GM23338 (cell line): ENCODE measurements at regions not wholly inside any gene's neighbourhood (a gene's known extent, or its start where the extent isn't known, plus 50 kb on each side); places are given as distances from the start of the nearest gene placed in this dataset.

Experiments used
- ATAC-seq: fragments of 200-7000 bp; cut with Tn5 transposase; 3 replicates; pipeline ENCODE4 v1.9.1; 2020
- DNase-seq: peaks from one replicate; pipeline ENCODE4 v3.0.0-alpha.2; 2015; ENCODE audit warnings: low spot score
- H2AFZ ChIP-seq: fragments of 200-600 bp; sonication (generic); 2 replicates; pipeline ENCODE4 v1.8.0; 2016; ENCODE audit warnings: antibody characterized with exemption, mild to moderate bottlenecking, moderate library complexity
- H3F3A ChIP-seq: fragments of 200-600 bp; sonication (generic); replicated peaks from 2 replicates; pipeline ENCODE4 v1.8.0; 2017; ENCODE audit warnings: antibody characterized with exemption, mixed run types, low read depth
- H3K27ac ChIP-seq: fragments of 200-600 bp; sonication (generic); 2 replicates; pipeline ENCODE4 v1.6.1; 2016; ENCODE audit warnings: low read depth
- H3K27me3 ChIP-seq: fragments of 200-600 bp; sonication (generic); 2 replicates; pipeline ENCODE4 v1.8.0; 2016; ENCODE audit warnings: mild to moderate bottlenecking, mixed run types, moderate library complexity; ENCODE audit not compliant: insufficient read depth
- H3K36me3 ChIP-seq: fragments of 200-600 bp; sonication (generic); 2 replicates; pipeline ENCODE4 v1.8.0; 2016; ENCODE audit warnings: mild to moderate bottlenecking; ENCODE audit not compliant: insufficient read depth
- H3K4me1 ChIP-seq: fragments of 200-600 bp; sonication (generic); 2 replicates; pipeline ENCODE4 v1.8.0; 2016; ENCODE audit warnings: mild to moderate bottlenecking, moderate library complexity; ENCODE audit not compliant: insufficient read depth
- H3K4me2 ChIP-seq: fragments of 200-600 bp; sonication (generic); 2 replicates; pipeline ENCODE4 v1.7.1; 2017; ENCODE audit warnings: mixed run types
- H3K4me3 ChIP-seq: fragments of 200-600 bp; sonication (generic); 2 replicates; pipeline ENCODE4 v1.6.1; 2016; ENCODE audit warnings: mixed run types
- H3K79me2 ChIP-seq: fragments of 200-600 bp; sonication (generic); replicated peaks from 2 replicates; pipeline ENCODE4 v1.8.0; 2017; ENCODE audit warnings: mild to moderate bottlenecking; ENCODE audit not compliant: insufficient read depth
- H3K9me2 ChIP-seq: fragments of 200-600 bp; sonication (generic); 2 replicates; pipeline ENCODE4 v1.8.0; 2017; ENCODE audit not compliant: insufficient read depth
- H4K20me1 ChIP-seq: fragments of 200-600 bp; sonication (generic); replicated peaks from 2 replicates; pipeline ENCODE4 v1.8.0; 2017; ENCODE audit warnings: mild to moderate bottlenecking; ENCODE audit not compliant: insufficient read depth
- H3K27ac Mint-ChIP-seq: 2 replicates; pipeline ENCODE4 v1.8.0; 2020; ENCODE audit warnings: inconsistent platforms, mild to moderate bottlenecking, moderate library complexity, mixed read lengths
- H3K27me3 Mint-ChIP-seq: 3 replicates; pipeline ENCODE4 v1.8.0; 2022; ENCODE audit warnings: low read depth, mild to moderate bottlenecking, moderate library complexity, mixed read lengths, inconsistent platforms; ENCODE audit not compliant: insufficient read depth, poor library complexity
- H3K36me3 Mint-ChIP-seq: 3 replicates; pipeline ENCODE4 v1.8.0; 2021; ENCODE audit warnings: low read depth, mild to moderate bottlenecking, inconsistent platforms, moderate library complexity, mixed read lengths
- H3K4me1 Mint-ChIP-seq: 3 replicates; pipeline ENCODE4 v1.8.0; 2020; ENCODE audit warnings: mild to moderate bottlenecking, inconsistent platforms, mixed read lengths
- H3K4me3 Mint-ChIP-seq: 3 replicates; pipeline ENCODE4 v1.8.0; 2021; ENCODE audit warnings: moderate library complexity, mild to moderate bottlenecking, inconsistent platforms, mixed read lengths
- H3K9me3 Mint-ChIP-seq: 3 replicates; pipeline ENCODE4 v1.8.0; 2020; ENCODE audit warnings: moderate library complexity, mild to moderate bottlenecking, inconsistent platforms, mixed read lengths
- CREB1 ChIP-seq: fragments of 250-450 bp; sonication (Bioruptor Pico); IDR thresholded peaks from 2 replicates; pipeline ENCODE4 v1.5.0; 2020; ENCODE audit warnings: low read depth, mild to moderate bottlenecking, moderate library complexity
- CTCF ChIP-seq, 2 experiments: fragments of 200-600 bp in 1 of 2; sonication (generic) in 1 of 2; conservative IDR thresholded peaks; 2 replicates each; pipeline versions ENCODE4 v1.5.1 to v1.6.1; 2016 to 2017; ENCODE audit warnings: antibody characterized with exemption in 2 of 2, low read depth in 2 of 2, mild to moderate bottlenecking in 2 of 2, moderate library complexity in 1 of 2
- EZH2 ChIP-seq: fragments of 200-600 bp; sonication (generic); IDR thresholded peaks from one replicate; pipeline ENCODE4 v1.8.0; 2017; ENCODE audit warnings: antibody characterized with exemption, mild to moderate bottlenecking, low read depth; ENCODE audit not compliant: unreplicated experiment
- EZH2phosphoT487 ChIP-seq: fragments of 200-600 bp; sonication (generic); IDR thresholded peaks from one replicate; pipeline ENCODE4 v1.8.1; 2018; ENCODE audit warnings: antibody characterized with exemption; ENCODE audit not compliant: unreplicated experiment
- JUNB ChIP-seq: IDR thresholded peaks from one replicate; pipeline ENCODE4 v1.6.1; 2016; ENCODE audit warnings: antibody characterized with exemption; ENCODE audit not compliant: unreplicated experiment
- NANOG ChIP-seq: IDR thresholded peaks from 2 replicates; pipeline ENCODE4 v1.6.1; 2016; ENCODE audit warnings: antibody characterized with exemption, borderline replicate concordance
- POLR2AphosphoS5 ChIP-seq: IDR thresholded peaks from 2 replicates; pipeline ENCODE4 v1.6.1; 2016; ENCODE audit warnings: antibody characterized with exemption, low read depth
- REST ChIP-seq: IDR thresholded peaks from one replicate; pipeline ENCODE4 v1.6.1; 2018; ENCODE audit warnings: antibody characterized with exemption; ENCODE audit not compliant: unreplicated experiment
- STAT1 ChIP-seq: IDR thresholded peaks from one replicate; pipeline ENCODE4 v1.6.1; 2016; ENCODE audit warnings: antibody characterized with exemption; ENCODE audit not compliant: unreplicated experiment
- ZNF114 ChIP-seq: fragments of 250-450 bp; sonication (Bioruptor Pico); IDR thresholded peaks from 2 replicates; pipeline ENCODE4 v1.5.0; 2020; ENCODE audit warnings: mild to moderate bottlenecking, moderate library complexity
- ZNF331 ChIP-seq: fragments of 250-450 bp; sonication (Bioruptor Pico); IDR thresholded peaks from 2 replicates; pipeline ENCODE4 v1.5.0; 2020; ENCODE audit warnings: low read depth, mild to moderate bottlenecking, moderate library complexity
- ZNF462 ChIP-seq: fragments of 250-450 bp; sonication (Bioruptor Pico); IDR thresholded peaks from 2 replicates; pipeline ENCODE4 v1.5.0; 2020; ENCODE audit warnings: mild to moderate bottlenecking, moderate library complexity

- H3K79me2 ChIP-seq, result no peaks in the 10 kb centered on the region
- no peak for ATAC-seq
- no peaks in the 10 kb centered on the region for H3K36me3 ChIP-seq
- no peak overlapping the region for H3K4me3 Mint-ChIP-seq
- no peaks in the 10 kb centered on the region for H3K27me3 ChIP-seq
- no peaks in the 10 kb centered on the region for H3K9me3 Mint-ChIP-seq
- H3K4me1 ChIP-seq, result no peaks in the 10 kb centered on the region
- peaks cover 4% of the 10 kb centered on the region for H3K27me3 Mint-ChIP-seq
- DNase-seq, result no peak
- no peaks in the 10 kb centered on the region for H3K36me3 Mint-ChIP-seq
- H4K20me1 ChIP-seq, result no peaks in the 10 kb centered on the region
- H3K9me2 ChIP-seq, result no peaks in the 10 kb centered on the region
- no peak for TF ChIP-seq EZH2
- TF ChIP-seq POLR2AphosphoS5, result no peak
- no peak for TF ChIP-seq ZNF331
- no peak for TF ChIP-seq ZNF114 (CRISPR knock-in tag)
- H3F3A ChIP-seq, result no peaks in the 10 kb centered on the region
- no peak overlapping the region for H3K27ac ChIP-seq
- H3K4me1 Mint-ChIP-seq, result no peaks in the 10 kb centered on the region
- H3K4me3 ChIP-seq, result no peak overlapping the region
- H3K27ac Mint-ChIP-seq, result no peak overlapping the region
- H3K4me2 ChIP-seq, result no peak overlapping the region
- H2AFZ ChIP-seq, result no peak overlapping the region
Observed at GRCh38 chr17:6358131-6358530, 76.8 kb downstream of the AIPL1 start.

GRCh38 chr17:6356562-6356961, 78.4 kb downstream of the AIPL1 start:
- DNase-seq, result no peak

More at GRCh38 chr17:6356562-6356961, 78.4 kb downstream of the AIPL1 start:
- Histone ChIP-seq H2AFZ (no peak overlapping the region), H3K27ac (no peak overlapping the region), H4K20me1 (no peaks in the 10 kb centered on the region), H3K4me1 (no peaks in the 10 kb centered on the region), H3K4me3 (no peak overlapping the region), H3F3A (no peaks in the 10 kb centered on the region), H3K4me2 (no peak overlapping the region), H3K36me3 (no peaks in the 10 kb centered on the region), H3K79me2 (no peaks in the 10 kb centered on the region), H3K27me3 (no peaks in the 10 kb centered on the region), H3K9me2 (no peaks in the 10 kb centered on the region)
- no peak for ATAC-seq
- Mint-ChIP-seq H3K36me3 (no peaks in the 10 kb centered on the region), H3K27me3 (peaks cover 2% of the 10 kb centered on the region), H3K4me1 (no peaks in the 10 kb centered on the region), H3K4me3 (no peak overlapping the region), H3K27ac (no peak overlapping the region), H3K9me3 (no peaks in the 10 kb centered on the region)
- TF ChIP-seq JUNB (no peak), REST (no peak), ZNF331 (no peak), EZH2phosphoT487 (no peak), CTCF (conservative IDR thresholded peaks at IDR 0.05; ENCODE audit: low read depth in 2 of 2) (no peak), CREB1 (CRISPR knock-in tag) (no peak), ZNF462 (no peak), NANOG (no peak), EZH2 (no peak), STAT1 (no peak)
